ENCODE measurements at regions not wholly inside any gene's neighbourhood (a gene's known extent, or its start where the extent isn't known, plus 50 kb on each side); places are given as distances from the start of the nearest gene placed in this dataset.

GRCh38 chr13:75932636-75933035 lies 296.5 kb downstream of the LMO7 start:
- H3K36me3 ChIP-seq (ENCODE audit: insufficient read depth, low read length, poor library complexity, severe bottlenecking), result no peaks in the 10 kb centered on the region
- H3K4me3 ChIP-seq (ENCODE audit: low read depth, low read length, poor library complexity, severe bottlenecking), result no peak overlapping the region
- no peak for TF ChIP-seq CTCF (conservative IDR thresholded peaks at IDR 0.05; ENCODE audit: low read depth, low read length)
- TF ChIP-seq EZH2 (IDR thresholded peaks at IDR 0.05; ENCODE audit: borderline replicate concordance, low read depth, low read length, poor library complexity, severe bottlenecking), result no peak
- H3K9me3 ChIP-seq (ENCODE audit: low read depth, low read length, poor library complexity, severe bottlenecking), result no peaks in the 10 kb centered on the region
- POLR2A ChIA-PET (ENCODE audit: low non-redundant PET), result no interaction called here
- H3K4me1 ChIP-seq (ENCODE audit: insufficient read depth, low read length, poor library complexity, severe bottlenecking), result no peaks in the 10 kb centered on the region
- no TSS peak for BruUV-seq (replicated peaks)
- H3K27me3 ChIP-seq (replicated peaks; ENCODE audit: insufficient read depth, low read depth, low read length, poor library complexity), result peaks cover 32% of the 10 kb centered on the region
- DNase-seq (ENCODE audit: low spot score), result no peak
- no peak overlapping the region for H3K27ac ChIP-seq (ENCODE audit: low read depth, low read length, poor library complexity, severe bottlenecking)
- CTCF ChIA-PET, result no interaction called here
- intact Hi-C loops (cut with micrococcal nuclease; ENCODE audit: unreplicated experiment), result no loop called here

- ChIA-PET POLR2A (ENCODE audit: low non-redundant PET) (no interaction called here), CTCF (no interaction called here)
- peaks cover 32% of the 10 kb centered on the region for H3K27me3 ChIP-seq (replicated peaks; ENCODE audit: insufficient read depth, low read depth, low read length, poor library complexity)
- no peak overlapping the region for H3K4me3 ChIP-seq (ENCODE audit: low read depth, low read length, poor library complexity, severe bottlenecking)
- no peak for DNase-seq (ENCODE audit: low spot score)
- H3K27ac ChIP-seq (ENCODE audit: low read depth, low read length, poor library complexity, severe bottlenecking), result no peak overlapping the region
- no peak for TF ChIP-seq EZH2 (IDR thresholded peaks at IDR 0.05; ENCODE audit: borderline replicate concordance, low read depth, low read length, poor library complexity, severe bottlenecking)
- TF ChIP-seq CTCF (conservative IDR thresholded peaks at IDR 0.05; ENCODE audit: low read depth, low read length), result no peak
- no peaks in the 10 kb centered on the region for H3K9me3 ChIP-seq (ENCODE audit: low read depth, low read length, poor library complexity, severe bottlenecking)
- intact Hi-C loops (cut with micrococcal nuclease; ENCODE audit: unreplicated experiment), result no loop called here
- no TSS peak for BruUV-seq (replicated peaks)
- H3K36me3 ChIP-seq (ENCODE audit: insufficient read depth, low read length, poor library complexity, severe bottlenecking), result no peaks in the 10 kb centered on the region
- H3K4me1 ChIP-seq (ENCODE audit: insufficient read depth, low read length, poor library complexity, severe bottlenecking), result no peaks in the 10 kb centered on the region
Observed at GRCh38 chr13:75931116-75931515, 295.0 kb downstream of the LMO7 start.

- no TSS peak for BruUV-seq (replicated peaks)
- Histone ChIP-seq H3K4me1 (ENCODE audit: insufficient read depth, low read length, poor library complexity, severe bottlenecking) (no peaks in the 10 kb centered on the region), H3K9me3 (ENCODE audit: low read depth, low read length, poor library complexity, severe bottlenecking) (no peaks in the 10 kb centered on the region), H3K36me3 (ENCODE audit: insufficient read depth, low read length, poor library complexity, severe bottlenecking) (no peaks in the 10 kb centered on the region), H3K27me3 (replicated peaks; ENCODE audit: insufficient read depth, low read depth, low read length, poor library complexity) (peaks cover 35% of the 10 kb centered on the region), H3K27ac (ENCODE audit: low read depth, low read length, poor library complexity, severe bottlenecking) (no peak overlapping the region), H3K4me3 (ENCODE audit: low read depth, low read length, poor library complexity, severe bottlenecking) (no peak overlapping the region)
- ChIA-PET CTCF (no interaction called here), POLR2A (ENCODE audit: low non-redundant PET) (no interaction called here)
- DNase-seq (ENCODE audit: low spot score), result no peak
- TF ChIP-seq CTCF (conservative IDR thresholded peaks at IDR 0.05; ENCODE audit: low read depth, low read length) (no peak), EZH2 (IDR thresholded peaks at IDR 0.05; ENCODE audit: borderline replicate concordance, low read depth, low read length, poor library complexity, severe bottlenecking) (no peak)
- intact Hi-C loops (cut with micrococcal nuclease; ENCODE audit: unreplicated experiment), result no loop called here
Observed at GRCh38 chr13:75929076-75929475, 292.9 kb downstream of the LMO7 start.

Measured in A673 (cell line).